Effector memory CD4-positive, alpha-beta T cell (primary cell): ENCODE measurements at regions not wholly inside any gene's neighbourhood (a gene's known extent, or its start where the extent isn't known, plus 50 kb on each side); places are given as distances from the start of the nearest gene placed in this dataset.
"Not testable (repeated sequence)": the region's sequence is repeated elsewhere in the genome, so short reads cannot be mapped to it uniquely, and the experiment has no call there.

ENCODE experiments used
- DNase-seq, 3 donors: peaks; one replicate each; pipeline ENCODE4 v3.0.0-alpha.2; 2020
- H3K27ac ChIP-seq: 2 replicates; pipeline ENCODE4 v1.7.0; 2013; ENCODE audit warnings: mild to moderate bottlenecking, low read length, moderate library complexity; ENCODE audit not compliant: insufficient read depth, poor library complexity, severe bottlenecking
- H3K27me3 ChIP-seq: replicated peaks from 2 replicates; pipeline ENCODE4 v1.7.0; 2013; ENCODE audit warnings: mild to moderate bottlenecking, low read length; ENCODE audit not compliant: insufficient read depth, control insufficient read depth, poor library complexity, severe bottlenecking
- H3K36me3 ChIP-seq: 2 replicates; pipeline ENCODE4 v1.7.0; 2013; ENCODE audit warnings: mild to moderate bottlenecking, low read length, moderate library complexity; ENCODE audit not compliant: control insufficient read depth, insufficient read depth
- H3K4me1 ChIP-seq: 2 replicates; pipeline ENCODE4 v1.7.0; 2013; ENCODE audit warnings: low read length, mild to moderate bottlenecking; ENCODE audit not compliant: control insufficient read depth, insufficient read depth, poor library complexity, severe bottlenecking
- H3K4me3 ChIP-seq: 2 replicates; pipeline ENCODE4 v1.7.0; 2013; ENCODE audit warnings: low read length, low read depth, mild to moderate bottlenecking; ENCODE audit not compliant: insufficient read depth, poor library complexity, severe bottlenecking
- H3K9me3 ChIP-seq: 2 replicates; pipeline ENCODE4 v1.7.0; 2013; ENCODE audit warnings: mild to moderate bottlenecking, low read length, moderate library complexity; ENCODE audit not compliant: control insufficient read depth

DNA sequence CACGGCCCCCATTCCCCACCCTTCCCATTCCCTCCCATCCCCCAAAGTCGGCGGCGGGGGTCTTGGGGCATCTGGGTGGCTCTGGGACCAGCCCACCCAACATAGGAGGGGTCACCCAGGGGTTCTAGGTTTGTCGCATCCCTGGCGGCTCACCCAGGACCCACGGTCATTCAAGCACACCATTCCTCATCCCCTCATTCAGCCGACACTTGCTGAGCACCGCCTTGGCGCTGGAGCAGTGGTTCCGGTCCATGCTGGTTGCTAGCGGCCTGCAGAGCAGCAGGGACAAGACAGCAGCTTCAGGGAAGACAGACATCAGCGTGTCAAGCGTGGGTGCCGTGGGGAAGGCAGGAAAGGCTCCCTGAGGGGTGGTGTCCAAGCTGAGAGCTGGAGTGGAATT lies 50.5 kb upstream of the OTOS start:
- H3K27ac ChIP-seq, result no peak overlapping the region
- no peaks in the 10 kb centered on the region for H3K9me3 ChIP-seq
- H3K4me3 ChIP-seq, result no peak overlapping the region
- no peaks in the 10 kb centered on the region for H3K27me3 ChIP-seq
- DNase-seq, result no peak
- H3K36me3 ChIP-seq, result no peaks in the 10 kb centered on the region
- no peaks in the 10 kb centered on the region for H3K4me1 ChIP-seq

DNA sequence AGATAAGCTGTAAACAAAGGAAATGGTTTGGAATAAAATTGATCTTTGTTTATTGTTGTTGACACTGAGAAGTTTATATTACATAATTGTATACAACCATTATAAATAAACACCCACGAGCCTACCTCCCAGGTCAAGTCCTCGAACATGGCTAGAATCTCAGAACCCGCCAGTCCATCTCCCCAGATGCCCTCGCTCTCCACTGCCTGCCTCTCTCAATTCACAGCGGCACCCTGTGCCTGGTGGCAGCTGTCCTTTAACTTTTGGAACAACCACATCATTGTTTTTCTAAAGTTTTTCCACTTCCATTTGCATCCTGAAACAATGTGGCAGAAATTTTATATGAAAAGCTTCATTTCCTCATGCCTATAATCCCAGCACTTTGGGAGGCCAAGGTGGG lies 52.2 kb upstream of the OTOS start:
- Histone ChIP-seq H3K4me1 (no peaks in the 10 kb centered on the region), H3K9me3 (no peaks in the 10 kb centered on the region), H3K27ac (no peak overlapping the region), H3K27me3 (no peaks in the 10 kb centered on the region), H3K36me3 (no peaks in the 10 kb centered on the region), H3K4me3 (no peak overlapping the region)
- DNase-seq, result no peak

DNA sequence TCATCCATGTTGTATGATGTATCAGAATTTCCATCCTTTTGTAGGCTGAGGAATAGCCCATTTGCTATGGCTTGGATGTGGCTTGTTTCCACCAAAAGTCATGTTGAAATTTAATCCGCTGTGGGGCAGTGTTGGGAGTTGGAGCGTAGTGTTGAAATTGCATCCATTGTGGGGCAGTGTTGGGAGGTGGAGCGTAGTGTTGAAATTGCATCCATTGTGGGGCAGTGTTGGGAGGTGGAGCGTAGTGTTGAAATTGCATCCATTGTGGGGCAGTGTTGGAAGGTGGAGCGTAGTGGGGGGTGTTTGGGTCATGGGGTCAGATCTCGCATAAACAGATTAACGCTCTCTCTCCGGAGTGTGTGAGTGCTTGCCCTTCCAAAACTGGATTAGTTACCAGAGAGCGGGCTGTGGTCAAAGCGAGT lies 53.9 kb upstream of the OTOS start:
- H3K36me3 ChIP-seq, H3K27me3 ChIP-seq, H3K27ac ChIP-seq, H3K4me3 ChIP-seq, H3K4me1 ChIP-seq, DNase-seq, H3K9me3 ChIP-seq: not testable (repeated sequence)

DNA sequence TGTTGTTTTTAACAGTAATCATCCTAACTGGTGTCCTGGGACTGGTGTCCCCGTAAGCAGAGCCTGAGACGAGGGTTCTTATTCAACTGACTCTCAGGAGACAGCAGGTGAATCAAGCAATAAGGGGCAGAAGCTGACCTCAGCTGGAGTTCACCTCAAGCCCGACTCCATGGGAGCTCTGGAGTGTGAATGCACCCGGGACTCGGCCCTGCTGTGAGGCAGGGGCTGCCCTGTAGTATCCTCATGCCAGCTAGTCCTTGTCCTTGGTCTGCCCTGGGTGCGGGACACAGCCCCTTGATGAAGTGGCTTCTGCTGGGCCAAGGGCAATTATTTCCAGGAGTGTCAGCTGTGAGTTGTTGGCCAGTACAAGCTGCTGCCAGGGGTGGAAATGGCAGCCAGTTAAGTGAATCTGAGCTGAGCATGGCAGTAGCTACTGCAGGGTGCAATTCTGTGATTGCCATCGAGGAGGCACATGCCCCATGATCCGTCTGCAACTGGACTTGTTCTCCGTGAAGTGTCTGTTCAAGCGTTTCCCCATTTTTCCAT lies 54.9 kb upstream of the OTOS start:
- no peak for DNase-seq

DNA sequence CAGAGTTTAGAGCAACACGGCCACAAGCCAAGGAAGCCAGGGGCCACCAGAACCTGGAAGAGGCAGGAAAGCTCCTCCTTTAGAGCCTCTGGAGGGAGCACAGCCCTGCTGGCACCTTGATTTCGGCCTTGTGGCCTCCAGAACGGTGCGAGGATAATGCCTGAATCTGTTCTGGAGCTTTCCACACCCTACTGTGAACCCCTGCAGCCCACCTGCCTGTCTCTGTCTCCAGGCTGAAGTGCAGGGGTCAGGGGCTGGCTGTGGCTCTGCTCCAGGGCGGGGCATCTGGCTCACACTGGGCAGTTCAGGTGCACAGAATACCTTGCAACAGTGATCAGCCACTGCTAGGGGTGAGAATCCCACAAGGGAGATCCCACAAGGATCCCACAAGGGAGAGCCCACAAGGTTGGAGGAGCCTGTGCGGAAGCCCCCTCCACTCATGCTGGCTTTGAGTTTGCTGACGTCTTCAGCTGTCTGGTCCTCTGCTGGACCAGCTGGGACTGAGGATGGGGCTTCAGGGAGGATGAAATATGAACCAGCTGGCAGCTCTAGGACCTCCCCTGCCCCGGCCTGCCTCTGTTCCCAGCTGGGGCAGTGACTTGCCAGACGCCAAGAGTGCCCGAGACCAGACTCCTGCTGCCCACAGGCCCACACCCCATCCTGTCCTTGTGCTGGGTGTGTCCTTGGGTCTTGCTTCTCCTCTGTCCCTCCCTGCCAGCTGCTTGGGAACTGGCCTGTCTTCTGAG lies 56.4 kb upstream of the OTOS start:
- Histone ChIP-seq H3K9me3 (no peaks in the 10 kb centered on the region), H3K27ac (no peak overlapping the region), H3K4me3 (no peak overlapping the region), H3K4me1 (no peaks in the 10 kb centered on the region), H3K36me3 (no peaks in the 10 kb centered on the region), H3K27me3 (no peaks in the 10 kb centered on the region)
- DNase-seq, result no peak

More for the DNA sequence above, 54.9 kb upstream of the OTOS start:
- Histone ChIP-seq H3K4me3 (no peak overlapping the region), H3K4me1 (no peaks in the 10 kb centered on the region), H3K27ac (no peak overlapping the region), H3K27me3 (no peaks in the 10 kb centered on the region), H3K36me3 (no peaks in the 10 kb centered on the region), H3K9me3 (no peaks in the 10 kb centered on the region)

DNA sequence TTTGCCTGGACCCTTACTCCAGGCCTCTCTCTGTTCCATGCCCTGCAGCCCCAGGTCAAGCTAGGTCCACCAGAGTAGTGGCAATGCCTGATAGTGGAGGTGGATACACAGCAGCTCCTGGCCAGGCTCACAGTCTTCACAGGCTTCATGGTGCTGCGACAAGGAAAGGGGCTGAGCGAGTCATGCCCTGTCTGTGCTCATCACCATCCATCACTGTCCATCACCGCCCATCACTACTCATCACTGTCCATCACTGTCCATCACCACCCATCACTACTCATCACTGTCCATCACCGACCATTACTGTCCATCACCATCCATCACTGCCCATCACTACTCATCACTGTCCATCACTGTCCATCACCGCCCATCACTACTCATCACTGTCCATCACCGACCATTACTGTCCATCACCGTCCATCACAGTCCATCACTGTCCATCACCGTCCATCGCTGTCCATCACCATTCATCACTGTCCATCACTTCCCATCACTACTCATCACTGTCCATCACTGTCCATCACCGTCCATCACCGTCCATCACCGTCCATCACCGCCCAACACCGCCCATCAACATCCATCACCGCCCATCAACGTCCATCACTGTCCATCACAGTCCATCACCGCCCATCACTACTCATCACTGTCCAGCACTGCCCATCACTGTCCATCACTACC lies 57.1 kb upstream of the OTOS start:
- Histone ChIP-seq H3K27ac (no peak overlapping the region), H3K9me3 (no peaks in the 10 kb centered on the region), H3K4me3 (no peak overlapping the region), H3K27me3 (no peaks in the 10 kb centered on the region), H3K36me3 (no peaks in the 10 kb centered on the region), H3K4me1 (no peaks in the 10 kb centered on the region)
- DNase-seq, result no peak

DNA sequence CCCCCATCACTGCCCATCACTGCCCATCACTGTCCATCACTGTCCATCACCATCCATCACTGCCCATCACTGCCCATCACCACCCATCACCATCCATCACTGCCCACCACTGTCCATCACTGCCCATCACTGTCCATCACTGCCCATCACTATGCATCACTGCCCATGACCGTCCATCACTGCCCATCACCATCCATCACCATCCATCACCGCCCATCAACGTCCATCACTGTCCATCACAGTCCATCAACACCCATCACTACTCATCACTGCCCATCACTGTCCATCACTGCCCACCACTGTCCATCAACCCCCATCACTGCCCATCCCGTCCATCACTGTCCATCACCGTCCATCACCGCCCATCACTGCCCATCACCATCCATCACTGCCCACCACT lies 57.8 kb upstream of the OTOS start:
- Histone ChIP-seq H3K27ac (no peak overlapping the region), H3K4me1 (no peaks in the 10 kb centered on the region), H3K36me3 (no peaks in the 10 kb centered on the region), H3K27me3 (no peaks in the 10 kb centered on the region), H3K9me3 (no peaks in the 10 kb centered on the region), H3K4me3 (no peak overlapping the region)
- no peak for DNase-seq

DNA sequence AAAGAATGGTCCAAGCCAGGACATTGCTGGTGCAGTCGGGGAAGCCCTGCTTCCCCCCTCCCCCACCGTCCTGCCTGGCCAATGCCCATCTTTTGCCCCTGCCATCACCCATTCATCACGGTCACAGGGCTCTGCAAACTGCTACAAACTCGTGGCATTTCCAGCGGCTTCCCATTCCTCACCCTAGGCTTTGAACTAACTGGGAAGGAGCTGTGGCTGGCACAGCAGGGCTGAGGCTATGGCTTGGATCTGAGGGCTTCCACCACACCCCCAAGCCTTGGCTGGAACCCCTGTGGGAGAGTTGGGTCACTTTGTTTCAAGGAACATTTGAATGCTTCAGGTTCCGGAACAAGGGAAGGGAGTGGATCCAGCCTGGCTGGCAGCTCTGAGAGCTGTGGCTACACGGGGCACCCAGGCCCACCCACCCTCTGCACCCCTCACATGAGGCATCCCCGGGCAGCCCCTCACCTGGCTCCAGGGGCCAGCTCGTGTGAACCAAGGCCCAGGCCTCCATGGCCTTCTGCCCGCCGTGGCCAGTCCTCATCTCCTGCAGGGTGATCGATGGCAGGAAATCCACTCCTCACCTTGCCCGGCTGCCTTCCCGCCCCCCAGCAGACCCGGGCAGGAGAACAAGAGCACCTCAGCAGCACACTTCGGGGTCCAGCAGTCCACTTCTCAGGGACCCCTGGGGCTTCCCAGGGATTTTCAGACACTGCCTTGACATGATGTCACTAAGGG lies 58.8 kb upstream of the OTOS start:
- H3K27me3 ChIP-seq, result no peaks in the 10 kb centered on the region
- H3K4me1 ChIP-seq, result no peaks in the 10 kb centered on the region
- no peaks in the 10 kb centered on the region for H3K9me3 ChIP-seq
- no peak for DNase-seq
- no peak overlapping the region for H3K27ac ChIP-seq
- no peaks in the 10 kb centered on the region for H3K36me3 ChIP-seq
- H3K4me3 ChIP-seq, result no peak overlapping the region

DNA sequence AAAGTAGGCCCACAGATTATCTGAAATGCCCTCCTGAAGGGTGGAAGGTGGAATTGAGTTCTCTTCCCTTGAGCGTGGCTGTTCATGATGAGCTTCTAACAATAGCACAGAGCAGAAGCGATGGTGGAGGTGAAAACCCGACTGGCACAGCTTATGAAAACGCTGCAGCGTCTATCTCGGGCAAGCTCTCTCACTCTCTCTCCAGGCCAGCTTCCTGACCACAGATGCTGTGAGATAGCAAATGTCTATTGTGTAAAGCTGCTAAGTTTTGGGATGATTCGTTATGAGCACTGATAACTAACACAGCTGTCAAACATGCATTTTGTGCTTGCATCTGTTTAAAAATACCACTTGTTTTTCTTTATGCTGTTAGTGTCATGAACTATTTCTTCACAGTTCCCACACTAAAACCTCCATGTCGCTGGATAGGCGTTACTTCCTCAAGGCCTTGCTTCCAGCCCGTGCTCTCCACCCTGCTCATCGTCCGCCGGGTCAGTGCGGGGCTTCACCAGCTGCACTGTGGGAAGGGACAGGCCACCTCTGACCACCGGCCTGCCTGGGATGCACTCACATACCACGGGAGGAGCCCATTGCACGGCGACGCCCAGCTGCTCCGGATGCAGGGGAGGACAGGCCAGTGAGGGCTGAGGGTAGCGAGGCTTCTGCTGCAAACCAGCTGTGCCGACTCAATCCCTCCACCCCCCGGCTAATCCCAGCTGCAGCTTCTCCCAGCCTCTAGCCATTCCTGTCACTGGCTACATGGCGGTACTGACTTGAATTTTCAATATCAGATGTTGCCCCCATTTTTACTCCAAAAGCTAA lies 60.0 kb upstream of the OTOS start:
- no peaks in the 10 kb centered on the region for H3K27me3 ChIP-seq

More for the DNA sequence above, 60.0 kb upstream of the OTOS start:
- DNase-seq, result no peak
- Histone ChIP-seq H3K36me3 (no peaks in the 10 kb centered on the region), H3K4me3 (no peak overlapping the region), H3K9me3 (no peaks in the 10 kb centered on the region), H3K4me1 (no peaks in the 10 kb centered on the region), H3K27ac (no peak overlapping the region)
